WERI-Rb-1 (cell line): ENCODE measurements at regions not wholly inside any gene's neighbourhood (a gene's known extent, or its start where the extent isn't known, plus 50 kb on each side); places are given as distances from the start of the nearest gene placed in this dataset.

ENCODE experiments used
- DNase-seq: peaks from one replicate; pipeline ENCODE4 v3.0.0-alpha.2; 2020
- H3K27ac ChIP-seq: fragments of 250-450 bp; sonication (Bioruptor Pico); 2 replicates; pipeline ENCODE4 v1.5.1; 2020; ENCODE audit warnings: mild to moderate bottlenecking, moderate library complexity
- H3K27me3 ChIP-seq: fragments of 250-450 bp; sonication (Bioruptor Pico); 2 replicates; pipeline ENCODE4 v1.5.1; 2021; ENCODE audit warnings: mild to moderate bottlenecking, low read depth, moderate library complexity; ENCODE audit not compliant: insufficient read depth, severe bottlenecking
- H3K36me3 ChIP-seq: fragments of 250-450 bp; sonication (Bioruptor Pico); 2 replicates; pipeline ENCODE4 v1.5.1; 2020; ENCODE audit warnings: mild to moderate bottlenecking, moderate library complexity
- H3K4me3 ChIP-seq: 2 replicates; pipeline ENCODE4 v1.5.1; 2011; ENCODE audit warnings: low read depth, mild to moderate bottlenecking, control low read depth, low read length
- H3K9me3 ChIP-seq: fragments of 250-450 bp; sonication (Bioruptor Pico); 2 replicates; pipeline ENCODE4 v1.5.1; 2021; ENCODE audit warnings: mild to moderate bottlenecking, moderate library complexity; ENCODE audit not compliant: severe bottlenecking
- TF ChIP-seq, protein P1 (sequence below): IDR thresholded peaks from 2 replicates; pipeline ENCODE4 v1.5.1; 2011; ENCODE audit warnings: low read depth, mild to moderate bottlenecking, control low read depth, inconsistent platforms, low read length

DNA sequence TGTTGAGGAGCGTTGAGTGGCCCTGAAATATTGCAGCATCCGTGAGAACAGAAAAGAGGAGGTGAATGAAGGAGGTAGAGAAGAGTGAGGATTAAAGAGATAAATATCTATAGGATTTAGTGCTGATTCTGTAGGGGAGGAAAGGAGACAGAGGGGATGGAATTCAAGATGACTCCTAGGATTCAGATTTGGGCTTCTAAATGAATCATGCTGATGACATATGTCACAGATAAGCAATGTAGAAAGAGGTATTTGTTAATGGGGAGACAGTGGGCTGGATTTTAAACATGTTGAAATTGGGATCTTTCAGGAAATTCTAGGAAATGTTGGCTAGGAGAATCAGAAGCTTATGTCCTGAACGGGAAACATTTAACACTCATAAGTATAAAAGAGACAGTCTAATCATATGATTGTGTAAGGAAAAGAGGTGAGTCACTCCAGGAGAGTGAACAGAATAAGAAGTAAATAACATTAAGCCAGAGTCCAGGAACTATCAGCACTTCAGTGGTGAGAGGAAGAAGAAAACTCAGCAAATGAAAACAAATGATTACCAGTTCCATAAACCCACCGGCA, 58.1 kb upstream of the DIO2 start:
- no peak for DNase-seq
- Histone ChIP-seq H3K27me3 (no peaks in the 10 kb centered on the region), H3K9me3 (no peaks in the 10 kb centered on the region), H3K27ac (no peak overlapping the region), H3K4me3 (no peak overlapping the region), H3K36me3 (no peaks in the 10 kb centered on the region)
- TF ChIP-seq, protein P1, sequence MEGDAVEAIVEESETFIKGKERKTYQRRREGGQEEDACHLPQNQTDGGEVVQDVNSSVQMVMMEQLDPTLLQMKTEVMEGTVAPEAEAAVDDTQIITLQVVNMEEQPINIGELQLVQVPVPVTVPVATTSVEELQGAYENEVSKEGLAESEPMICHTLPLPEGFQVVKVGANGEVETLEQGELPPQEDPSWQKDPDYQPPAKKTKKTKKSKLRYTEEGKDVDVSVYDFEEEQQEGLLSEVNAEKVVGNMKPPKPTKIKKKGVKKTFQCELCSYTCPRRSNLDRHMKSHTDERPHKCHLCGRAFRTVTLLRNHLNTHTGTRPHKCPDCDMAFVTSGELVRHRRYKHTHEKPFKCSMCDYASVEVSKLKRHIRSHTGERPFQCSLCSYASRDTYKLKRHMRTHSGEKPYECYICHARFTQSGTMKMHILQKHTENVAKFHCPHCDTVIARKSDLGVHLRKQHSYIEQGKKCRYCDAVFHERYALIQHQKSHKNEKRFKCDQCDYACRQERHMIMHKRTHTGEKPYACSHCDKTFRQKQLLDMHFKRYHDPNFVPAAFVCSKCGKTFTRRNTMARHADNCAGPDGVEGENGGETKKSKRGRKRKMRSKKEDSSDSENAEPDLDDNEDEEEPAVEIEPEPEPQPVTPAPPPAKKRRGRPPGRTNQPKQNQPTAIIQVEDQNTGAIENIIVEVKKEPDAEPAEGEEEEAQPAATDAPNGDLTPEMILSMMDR: no peak

DNA sequence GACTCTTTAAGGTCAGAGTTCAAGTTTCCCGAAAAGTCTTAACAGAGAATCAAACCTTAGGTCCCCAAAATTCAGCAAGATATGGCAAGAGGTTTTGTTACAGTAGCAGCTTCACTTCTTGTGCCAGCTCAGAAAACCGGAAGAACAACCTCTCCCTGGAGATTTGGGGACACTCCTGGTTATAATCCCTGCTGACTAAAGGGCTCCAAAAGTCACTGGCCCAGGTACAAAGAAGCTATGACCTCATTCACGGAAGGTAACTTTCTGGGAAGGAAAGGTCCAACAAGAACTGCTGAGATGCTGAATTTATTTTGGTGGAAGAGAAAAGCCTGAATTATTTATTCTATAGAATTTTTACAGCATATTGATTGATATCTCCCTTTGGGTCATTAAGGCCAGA, 55.6 kb upstream of the DIO2 start:
- H3K4me3 ChIP-seq: no peak overlapping the region
- no peak overlapping the region for H3K27ac ChIP-seq
- DNase-seq: no peak
- H3K36me3 ChIP-seq: no peaks in the 10 kb centered on the region
- TF ChIP-seq, protein P1: no peak
- H3K9me3 ChIP-seq: no peaks in the 10 kb centered on the region
- H3K27me3 ChIP-seq: no peaks in the 10 kb centered on the region

DNA sequence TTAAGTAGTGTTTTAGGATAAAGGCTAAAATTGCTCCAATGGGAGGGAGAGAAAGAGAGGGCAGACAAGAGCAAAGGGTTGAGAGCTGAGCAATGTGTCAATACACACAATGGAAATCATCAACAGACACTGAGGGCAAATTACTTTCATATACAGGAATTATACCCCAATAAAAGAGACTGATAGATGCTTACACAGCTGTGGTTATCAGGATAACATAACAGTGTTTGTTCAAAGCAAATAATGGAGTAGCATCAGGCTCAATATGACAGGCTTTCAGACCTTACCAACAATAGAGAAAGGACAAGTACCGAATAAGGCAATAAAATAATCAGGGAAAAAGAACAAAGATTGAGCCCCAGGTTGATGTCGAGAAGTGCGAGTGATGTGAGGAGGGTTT, 53.4 kb upstream of the DIO2 start:
- H3K27ac ChIP-seq: no peak overlapping the region
- H3K9me3 ChIP-seq: no peaks in the 10 kb centered on the region
- no peak for DNase-seq
- H3K36me3 ChIP-seq: no peaks in the 10 kb centered on the region
- H3K4me3 ChIP-seq: no peak overlapping the region
- TF ChIP-seq, protein P1: no peak
- no peaks in the 10 kb centered on the region for H3K27me3 ChIP-seq
